Inferior parietal cortex (tissue), 1 donor: ENCODE measurements at regions not wholly inside any gene's neighbourhood (a gene's known extent, or its start where the extent isn't known, plus 50 kb on each side); places are given as distances from the start of the nearest gene placed in this dataset.
"Not testable (repeated sequence)": the region's sequence is repeated elsewhere in the genome, so short reads cannot be mapped to it uniquely, and the experiment has no call there.

Source experiments
- DNase-seq: peaks from one replicate; pipeline ENCODE4 v3.0.0-alpha.2; 2016; ENCODE audit errors: extremely low spot score

DNA sequence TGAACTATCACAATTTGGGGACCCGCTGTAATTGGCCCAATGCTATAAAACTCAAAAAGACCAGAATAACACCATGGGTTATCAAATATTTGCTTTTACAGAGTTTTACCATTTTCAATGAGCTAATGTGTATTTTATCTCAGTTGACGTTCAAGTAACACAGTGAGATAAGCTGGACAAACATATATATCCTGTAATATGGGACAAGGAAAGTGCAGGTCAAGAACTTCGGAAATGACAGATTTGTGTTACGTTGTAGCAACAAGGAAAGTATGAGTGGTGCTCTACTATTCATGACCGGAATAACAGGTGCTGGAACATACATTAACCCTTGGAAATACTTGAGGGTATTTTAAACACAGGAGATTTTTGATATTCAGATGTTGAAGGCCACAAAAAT lies 566.4 kb upstream of the FLRT2 start:
- DNase-seq: no peak

DNA sequence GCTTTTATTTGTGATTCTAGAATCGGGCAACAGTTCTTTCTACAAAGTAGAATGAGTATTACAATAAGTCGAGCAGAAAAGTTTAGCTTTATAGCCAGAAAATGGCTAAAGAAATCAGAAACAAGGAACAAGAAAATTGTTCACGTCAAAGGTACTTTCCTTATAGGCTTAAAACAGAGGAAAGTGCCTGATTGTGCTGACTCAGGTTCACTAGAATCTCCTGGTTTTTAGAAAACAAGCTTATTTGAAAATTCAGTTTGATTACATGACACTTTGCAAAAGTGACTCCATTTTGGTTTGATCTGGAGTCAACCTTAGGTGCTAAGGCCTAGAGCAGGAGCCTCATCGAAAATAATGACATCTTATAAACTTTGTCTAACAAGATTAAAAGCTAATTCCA lies 564.7 kb upstream of the FLRT2 start:
- DNase-seq: no peak

DNA sequence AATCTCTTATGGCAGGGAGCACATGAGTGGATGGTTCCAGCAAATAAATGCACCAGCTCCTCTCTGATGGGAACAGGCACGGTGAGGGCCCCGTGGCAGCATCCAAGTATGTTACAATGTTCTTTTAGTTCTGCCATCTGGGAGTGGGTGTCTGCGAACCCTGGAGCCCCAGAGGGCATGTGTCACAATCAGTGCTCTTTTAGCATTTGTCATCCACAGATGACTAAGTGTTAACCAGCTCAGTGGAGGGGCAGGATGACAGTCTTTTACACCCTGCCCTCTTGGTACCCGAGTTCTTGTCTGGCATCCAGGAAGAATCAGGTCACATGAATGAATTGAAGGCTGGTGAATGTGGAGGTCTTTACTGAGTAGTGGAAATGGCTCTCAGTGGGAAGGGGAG lies 560.4 kb upstream of the FLRT2 start:
- DNase-seq: no peak

DNA sequence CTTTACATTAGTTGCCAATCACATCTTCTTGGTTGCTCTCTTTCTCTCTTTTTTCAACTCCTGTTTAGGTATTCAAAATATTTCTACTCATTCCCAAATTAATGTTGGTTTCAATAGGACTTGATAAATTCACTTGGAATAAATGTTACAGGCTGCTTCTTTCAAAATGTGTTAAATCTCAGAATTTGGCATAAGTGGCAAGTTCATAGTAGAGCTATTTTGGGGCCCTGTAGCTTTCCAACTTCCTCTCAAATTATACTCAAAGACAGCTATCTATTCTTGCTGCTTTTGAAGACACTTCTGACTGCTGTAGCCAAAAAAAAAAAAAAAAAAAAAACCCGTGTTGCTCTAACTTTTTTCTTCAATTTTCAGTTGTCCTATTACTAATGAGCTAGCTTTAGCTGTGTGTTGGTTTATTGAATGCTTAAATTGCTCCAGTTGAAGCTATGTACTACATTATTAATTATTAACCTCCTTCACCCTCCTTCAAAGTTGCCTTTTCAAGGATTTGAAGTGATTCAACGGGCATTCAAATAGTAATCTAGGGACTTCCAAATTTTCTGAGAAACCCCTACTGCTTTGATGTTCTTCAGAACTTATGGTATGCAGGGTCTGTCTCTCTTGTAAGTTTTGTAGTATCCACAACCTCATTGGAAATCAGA lies 554.6 kb upstream of the FLRT2 start:
- DNase-seq: no peak

DNA sequence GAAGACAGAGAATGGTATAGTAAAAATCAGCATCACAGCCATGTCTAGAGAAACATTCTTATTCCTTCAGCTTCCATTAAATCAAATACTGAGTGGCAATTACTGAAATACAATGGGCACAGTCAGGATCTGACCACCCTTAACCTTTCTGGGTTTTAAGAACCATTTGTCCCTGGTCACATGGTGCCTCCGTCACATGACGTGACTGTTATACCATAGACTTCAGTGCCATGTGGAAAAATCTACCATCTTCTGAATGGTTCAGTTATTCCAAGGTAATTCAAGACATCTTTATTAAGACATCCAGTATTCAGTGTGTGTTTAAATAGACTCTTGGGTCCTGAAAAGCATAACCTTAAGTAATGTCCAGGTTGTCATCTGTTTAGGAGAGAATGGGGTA lies 553.1 kb upstream of the FLRT2 start:
- DNase-seq: no peak

DNA sequence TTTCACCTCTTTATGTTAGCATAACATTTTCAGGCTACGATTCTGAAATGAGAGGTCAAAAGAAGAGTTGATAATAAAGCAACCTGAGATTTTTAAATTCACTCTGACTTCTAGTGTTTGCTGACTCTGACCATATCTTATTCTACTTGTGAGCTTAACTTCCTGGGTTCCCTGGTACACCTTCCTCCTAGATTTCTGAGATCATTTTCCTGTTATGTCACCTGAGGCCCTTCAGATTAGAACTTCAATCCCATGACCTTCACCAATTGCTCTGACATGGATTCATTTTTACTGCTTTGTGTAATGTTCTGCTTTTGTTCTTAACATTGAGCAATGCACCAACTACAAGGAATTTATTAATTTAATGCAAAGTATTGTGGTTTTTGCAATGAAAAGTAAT lies 542.9 kb upstream of the FLRT2 start:
- no peak for DNase-seq

DNA sequence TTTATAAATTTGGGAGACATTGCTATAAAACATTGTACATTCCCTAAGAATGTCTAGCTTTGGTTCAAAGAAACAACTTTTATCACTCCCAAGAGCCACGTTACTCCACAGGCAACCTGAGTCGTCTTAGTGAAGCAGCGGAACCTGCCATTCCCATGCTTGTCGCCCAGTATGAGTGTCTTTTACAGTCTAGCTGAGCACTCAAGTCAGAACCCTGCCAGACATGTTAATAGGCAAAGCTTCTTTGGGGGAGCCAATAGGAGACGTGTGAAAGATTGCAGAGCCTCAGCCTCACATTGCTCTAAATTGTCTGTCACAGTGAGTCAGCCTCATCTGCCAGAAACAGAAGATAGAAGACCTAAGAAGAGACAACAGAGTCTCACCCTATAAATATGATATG lies 541.6 kb upstream of the FLRT2 start:
- no peak for DNase-seq

DNA sequence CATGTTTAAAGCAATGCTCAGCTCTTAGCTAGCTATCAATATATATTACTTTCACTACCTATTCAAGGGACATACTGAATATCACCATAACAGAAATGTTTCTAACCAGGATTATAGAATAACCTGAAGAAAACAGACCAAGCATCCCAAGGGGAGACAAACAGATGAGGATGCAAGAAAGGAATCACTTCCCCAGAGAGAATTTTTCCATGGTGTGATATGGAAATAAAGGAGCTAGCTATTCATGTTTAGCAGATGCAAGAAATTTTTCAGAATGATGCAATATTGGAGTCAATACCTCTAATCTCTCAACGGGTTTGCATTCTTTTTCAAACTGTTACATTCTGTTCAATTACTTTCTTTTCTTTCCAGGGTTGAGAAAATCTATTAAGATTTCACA lies 538.9 kb upstream of the FLRT2 start:
- no peak for DNase-seq

DNA sequence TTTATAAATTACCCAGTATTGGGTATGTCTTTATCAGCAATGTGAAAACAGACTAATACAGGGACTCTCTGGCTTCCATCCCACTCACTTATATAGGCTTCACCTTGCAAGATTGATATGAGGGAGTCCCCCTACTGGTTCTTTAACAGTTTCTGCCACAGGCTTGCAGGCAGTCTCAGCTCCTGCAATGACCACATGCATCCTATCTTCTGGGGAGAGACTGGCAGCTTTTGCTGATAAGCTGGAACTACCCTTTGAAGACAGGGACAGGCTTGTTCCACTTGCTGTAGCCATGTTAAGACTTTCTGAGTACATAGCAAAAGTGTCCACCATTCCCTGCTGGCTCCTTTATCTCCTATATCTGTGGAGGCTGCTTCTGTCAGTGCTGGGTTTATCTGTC lies 531.7 kb upstream of the FLRT2 start:
- DNase-seq: no peak

DNA sequence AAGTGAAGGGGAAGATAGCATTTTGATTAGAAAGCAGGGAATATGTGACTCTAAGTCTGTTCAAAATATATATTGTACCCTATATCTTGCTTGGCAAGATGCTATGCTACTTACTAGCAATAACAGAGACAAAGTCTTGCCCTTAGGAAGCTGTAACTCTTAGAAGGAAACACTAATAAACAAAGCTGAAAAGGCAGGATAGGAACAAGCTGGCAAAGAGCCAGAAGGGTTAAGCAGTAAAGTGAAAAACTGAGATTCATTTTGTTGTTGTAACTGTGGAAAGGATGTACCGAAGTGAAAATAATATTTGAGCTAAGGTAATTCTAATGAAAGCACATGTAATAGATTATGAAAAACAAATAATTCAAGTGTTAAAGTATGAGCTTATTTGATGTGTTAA lies 527.1 kb upstream of the FLRT2 start:
- DNase-seq: no peak

DNA sequence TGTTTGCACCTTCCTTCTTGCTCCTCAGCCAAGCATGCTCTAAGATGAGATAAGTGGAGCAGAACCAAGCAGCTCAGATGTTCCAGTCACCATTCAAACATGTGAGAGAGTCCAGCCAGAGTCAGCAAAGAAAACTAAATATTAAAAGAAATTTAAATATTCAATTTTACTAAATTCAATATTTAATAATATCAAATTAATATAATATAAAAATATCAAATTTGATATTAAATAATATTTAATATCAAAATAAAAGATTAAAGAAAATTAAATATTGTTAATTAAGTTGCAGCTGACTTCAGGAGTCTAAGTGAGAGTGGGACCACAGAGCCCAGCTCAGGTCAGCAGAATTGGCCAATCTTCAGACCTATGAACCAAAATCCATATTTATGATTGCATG lies 526.1 kb upstream of the FLRT2 start:
- no peak for DNase-seq

DNA sequence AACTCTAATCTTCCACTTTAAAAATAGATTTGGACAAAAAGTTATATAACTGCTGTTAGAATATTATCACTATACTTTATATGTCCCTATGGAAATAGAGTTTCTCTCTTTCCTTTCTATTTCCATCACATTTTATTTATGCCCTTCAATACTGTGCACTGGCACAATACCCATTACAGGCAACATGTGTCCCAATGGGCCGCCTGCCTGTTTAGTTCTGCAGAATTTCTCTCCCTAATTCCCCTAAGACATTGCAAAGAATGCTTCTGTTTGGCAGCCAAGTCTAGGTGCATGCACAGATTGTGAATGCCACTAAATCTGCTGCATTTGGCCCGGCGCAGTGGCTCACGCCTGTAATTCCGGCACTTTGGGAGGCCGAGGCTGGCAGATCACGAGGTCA lies 520.4 kb upstream of the FLRT2 start:
- DNase-seq: no peak

DNA sequence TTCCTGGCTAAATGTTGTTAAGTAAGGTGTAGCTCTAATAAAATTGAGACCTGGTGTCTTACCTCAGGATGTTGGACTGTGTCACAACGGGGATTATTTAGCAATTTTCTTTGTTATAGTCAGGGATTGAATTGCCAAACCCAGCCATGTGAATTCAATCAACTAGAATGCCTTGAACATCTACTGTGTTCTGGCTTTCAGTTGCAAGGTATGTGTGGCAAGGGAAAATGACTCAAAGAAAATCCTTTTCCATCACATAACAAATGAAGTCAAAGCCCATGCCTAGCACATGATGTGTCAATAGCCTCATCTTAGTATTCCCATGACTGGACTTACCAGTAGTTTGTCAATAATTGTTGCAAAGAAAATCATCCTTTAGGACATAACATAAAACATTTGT lies 519.8 kb upstream of the FLRT2 start:
- DNase-seq: no peak

DNA sequence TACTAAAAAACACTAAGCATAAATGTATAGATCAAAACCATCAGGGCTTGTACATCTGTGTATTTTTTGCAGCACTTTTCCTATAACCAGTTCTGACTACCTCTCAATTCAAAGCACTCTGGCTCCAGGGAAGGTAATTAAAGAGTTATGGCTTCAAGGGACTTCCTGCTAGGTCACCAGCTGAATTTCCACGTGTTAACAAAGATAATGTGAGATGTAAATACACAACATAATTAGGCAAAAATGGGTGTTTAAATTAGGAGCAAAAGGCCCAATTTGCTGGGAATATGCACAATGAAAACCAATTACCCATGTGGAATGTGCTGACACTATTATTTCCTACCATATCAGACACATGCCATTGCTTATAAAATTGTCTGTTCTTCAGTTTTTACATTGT lies 513.4 kb upstream of the FLRT2 start:
- DNase-seq: no peak

DNA sequence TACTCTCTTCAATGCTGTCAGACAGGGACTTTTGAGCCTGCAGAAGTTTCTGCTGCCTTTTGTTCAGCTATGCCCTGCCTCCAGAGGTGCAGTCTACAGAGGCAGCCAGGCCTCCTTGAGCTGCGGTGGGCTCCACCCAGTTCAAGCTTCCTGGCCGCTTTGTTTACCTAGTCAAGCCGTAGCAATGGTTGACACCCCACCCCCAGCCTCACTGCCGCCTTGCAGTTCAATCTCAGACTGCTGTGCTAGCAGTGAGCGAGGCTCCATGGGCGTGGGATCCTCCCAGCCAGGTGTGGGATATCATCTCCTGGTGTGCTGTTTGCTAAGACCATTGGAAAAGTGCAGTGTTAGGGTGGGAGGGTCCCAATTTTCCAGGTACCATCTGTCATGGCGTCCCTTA lies 506.1 kb upstream of the FLRT2 start:
- not testable (repeated sequence) for DNase-seq

DNA sequence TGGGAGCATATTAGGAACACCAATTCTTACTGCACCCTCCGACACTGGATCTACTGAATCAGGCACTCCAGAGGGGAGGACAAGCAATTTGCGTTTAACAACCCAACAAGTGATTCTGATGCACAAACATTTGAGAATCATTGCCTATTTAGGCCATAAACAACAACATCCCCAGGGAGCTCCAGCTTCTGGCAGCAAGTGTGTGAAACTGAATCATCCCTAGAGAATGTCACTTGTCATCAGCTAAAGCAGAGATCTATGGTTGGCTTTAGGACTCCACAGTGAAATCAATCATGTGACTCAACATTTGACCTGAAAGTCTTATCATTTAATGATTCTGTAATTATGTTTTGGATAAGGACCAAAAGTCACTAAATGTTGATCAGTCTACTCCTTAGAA lies 505.0 kb upstream of the FLRT2 start:
- DNase-seq: no peak

DNA sequence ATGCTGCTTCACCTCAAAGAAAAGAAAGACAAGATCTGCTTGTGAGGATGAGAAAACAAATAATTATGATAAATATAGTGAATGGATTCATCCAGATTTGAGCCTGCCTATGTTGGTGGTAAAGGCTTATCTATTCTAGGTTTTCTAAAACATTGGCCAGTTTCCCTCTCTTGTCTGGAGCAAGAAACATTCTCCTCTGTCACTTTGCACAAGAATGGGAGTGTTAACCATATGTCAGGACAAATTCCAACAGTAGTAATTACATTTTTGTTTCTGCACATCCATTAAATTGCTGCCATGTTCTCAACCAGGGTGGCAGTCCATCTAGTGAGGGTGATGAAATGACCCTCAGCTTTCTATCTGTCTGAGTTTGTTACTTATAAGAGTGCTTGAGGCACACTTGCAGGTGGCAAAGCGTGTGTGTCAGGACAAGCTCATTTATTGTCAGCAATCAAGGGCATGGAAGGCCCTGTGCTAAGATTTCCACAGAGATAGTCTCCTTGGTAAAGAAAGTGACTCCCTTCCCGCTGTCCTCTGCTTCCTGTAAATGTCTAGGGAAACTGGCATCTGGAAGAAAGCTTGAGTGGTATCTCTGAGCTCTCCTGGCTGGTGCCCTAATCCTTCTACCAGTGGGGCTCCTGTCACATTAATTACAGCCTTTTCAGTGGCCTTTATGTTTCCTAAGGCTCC lies 502.1 kb upstream of the FLRT2 start:
- DNase-seq: no peak

DNA sequence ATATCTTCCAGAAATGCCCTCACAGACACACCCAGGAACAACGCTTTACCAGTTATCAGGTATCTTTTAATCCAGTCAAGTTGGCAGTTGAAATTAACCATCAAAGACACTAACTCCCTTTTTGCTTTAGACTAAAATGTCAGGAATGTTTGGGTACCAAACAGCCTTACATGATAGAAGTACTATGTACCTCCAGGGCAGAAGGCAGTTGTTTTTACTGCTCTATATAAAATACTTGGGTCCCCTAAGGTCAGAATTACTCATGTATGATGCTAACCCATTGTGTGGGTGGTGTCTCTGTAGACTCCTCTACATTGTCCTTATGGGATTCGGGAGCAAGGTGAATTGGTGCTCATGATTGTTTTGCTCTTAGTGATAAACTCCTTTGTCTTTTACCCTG lies 492.5 kb upstream of the FLRT2 start:
- DNase-seq: no peak

DNA sequence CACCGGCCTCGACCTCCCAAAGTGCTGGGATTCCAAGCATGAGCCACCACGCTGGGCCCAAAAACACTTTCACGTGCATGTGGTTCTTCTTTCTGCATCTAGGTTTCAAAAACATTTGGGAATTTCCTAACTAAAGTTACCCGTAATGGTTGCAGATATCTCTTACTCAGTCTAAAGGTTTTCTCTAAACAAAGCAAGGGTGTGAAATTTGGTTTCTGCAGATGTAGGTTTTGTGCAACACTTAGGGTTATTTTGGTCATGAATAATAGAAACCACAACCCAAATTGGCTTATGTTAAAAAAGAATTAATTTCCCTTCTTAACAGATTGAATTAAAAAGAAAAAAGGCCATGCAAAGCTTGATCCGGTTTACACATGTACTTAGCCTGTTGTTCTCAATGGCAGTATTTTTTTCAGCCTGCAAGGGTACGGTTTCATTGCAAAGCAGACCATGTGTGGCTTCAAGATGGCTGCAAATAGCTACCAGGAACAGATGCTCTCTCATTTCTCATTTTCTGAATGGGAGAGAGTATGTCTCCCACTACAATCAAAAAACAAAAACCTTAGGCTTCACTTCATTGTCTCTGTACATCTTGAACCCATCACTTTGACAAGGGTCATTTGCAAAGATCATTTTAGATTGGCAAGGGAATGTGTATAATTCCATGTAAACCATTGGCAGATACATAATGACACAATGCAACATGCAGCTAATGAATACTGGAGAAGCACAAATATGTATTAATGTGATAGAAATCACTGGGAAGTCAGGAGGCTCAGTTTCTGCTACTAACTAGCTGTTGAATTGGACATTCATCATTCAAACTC lies 491.2 kb upstream of the FLRT2 start:
- DNase-seq: no peak

DNA sequence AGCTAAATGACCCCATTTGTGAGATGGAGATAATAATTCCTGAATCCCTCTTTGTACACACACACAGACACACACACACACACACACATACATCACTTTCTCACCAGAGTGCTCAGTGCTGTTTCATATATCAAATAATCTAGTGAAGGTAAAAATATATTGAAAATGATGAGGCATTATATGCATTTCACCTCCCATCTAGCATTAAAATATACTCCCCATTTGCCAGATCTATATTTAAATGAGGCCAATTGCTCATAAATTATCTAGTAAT lies 490.7 kb upstream of the FLRT2 start:
- no peak for DNase-seq

DNA sequence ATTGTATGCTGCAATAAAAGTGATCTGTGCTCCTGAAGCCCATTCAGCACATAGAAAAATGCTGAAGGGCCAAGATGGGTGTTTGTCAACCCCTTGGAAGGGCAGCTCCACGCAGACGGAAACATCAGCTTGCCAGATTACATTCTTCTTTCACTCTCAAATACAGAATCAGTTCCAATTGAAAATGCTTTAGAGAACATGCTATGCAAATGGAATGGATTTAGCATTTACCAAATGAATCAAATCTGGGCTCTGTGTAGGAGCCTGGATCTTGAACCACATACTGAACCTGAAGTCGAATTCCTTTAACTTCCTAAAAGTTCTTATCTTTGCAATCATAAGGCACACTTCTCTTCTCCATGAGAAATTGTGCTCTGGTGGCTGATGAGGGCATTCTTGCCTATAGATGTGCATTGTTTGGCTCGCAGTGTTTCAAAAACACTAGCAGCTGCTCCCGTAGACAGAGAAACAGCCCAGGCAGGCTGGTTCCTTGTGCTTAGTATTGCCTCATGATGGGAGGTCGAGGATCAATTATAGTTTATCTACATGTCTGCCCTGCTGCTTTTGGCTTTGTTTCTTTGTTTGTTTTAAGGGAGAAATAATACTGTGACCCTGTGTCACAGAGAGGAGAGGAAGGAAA lies 489.8 kb upstream of the FLRT2 start:
- no peak for DNase-seq

DNA sequence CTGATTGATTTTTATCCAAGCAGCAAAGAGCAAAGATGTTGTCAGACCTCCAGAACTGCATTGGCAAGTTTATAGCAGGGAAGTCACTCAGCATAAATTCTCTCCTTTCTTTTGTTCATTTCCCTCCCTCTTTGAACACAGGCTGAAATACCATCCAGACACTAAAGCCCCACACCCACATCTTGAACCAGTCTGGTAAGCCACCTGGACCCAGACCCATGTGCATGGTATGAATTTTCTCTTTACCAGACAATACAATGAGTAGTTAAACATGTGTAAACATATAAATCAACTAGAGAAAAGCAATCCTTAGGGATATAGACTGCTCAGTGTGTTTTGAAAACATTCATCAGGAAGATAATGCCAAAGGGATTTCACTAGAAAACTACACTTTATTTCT lies 488.3 kb upstream of the FLRT2 start:
- DNase-seq: no peak

DNA sequence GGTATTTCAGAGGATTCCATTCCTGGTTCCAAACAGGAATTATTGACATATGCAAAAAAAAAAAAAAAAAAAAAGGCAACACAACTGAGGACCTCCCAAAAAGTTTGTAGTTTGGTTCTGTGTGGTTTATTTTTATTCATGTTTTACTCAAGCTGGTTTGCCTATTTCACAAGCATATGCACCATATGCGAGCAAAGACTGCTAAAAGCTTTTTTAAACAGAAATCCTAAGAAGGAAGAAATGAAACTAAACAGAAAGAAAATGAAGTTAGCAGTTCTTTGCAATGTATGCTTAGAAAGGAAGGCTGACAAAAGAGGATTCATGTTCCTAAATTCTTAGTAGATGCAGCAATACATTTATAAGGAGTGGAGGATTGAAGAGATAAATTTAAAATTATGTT lies 487.6 kb upstream of the FLRT2 start:
- DNase-seq: no peak
